ENCODE measurements at regions not wholly inside any gene's neighbourhood (a gene's known extent, or its start where the extent isn't known, plus 50 kb on each side); places are given as distances from the start of the nearest gene placed in this dataset.

GRCh38 chr5:143691287-143691944 is 120.5 kb upstream of the HMHB1 start:
- DNase-seq: no peak

GRCh38 chr5:143687604-143688003 is 124.4 kb upstream of the HMHB1 start:
- no peak for DNase-seq

GRCh38 chr5:143685246-143685815 is 126.6 kb upstream of the HMHB1 start:
- no peak for DNase-seq

- DNase-seq: peak; percentile 12
Observed at GRCh38 chr5:143683459-143683858, 128.5 kb upstream of the HMHB1 start.

DNA sequence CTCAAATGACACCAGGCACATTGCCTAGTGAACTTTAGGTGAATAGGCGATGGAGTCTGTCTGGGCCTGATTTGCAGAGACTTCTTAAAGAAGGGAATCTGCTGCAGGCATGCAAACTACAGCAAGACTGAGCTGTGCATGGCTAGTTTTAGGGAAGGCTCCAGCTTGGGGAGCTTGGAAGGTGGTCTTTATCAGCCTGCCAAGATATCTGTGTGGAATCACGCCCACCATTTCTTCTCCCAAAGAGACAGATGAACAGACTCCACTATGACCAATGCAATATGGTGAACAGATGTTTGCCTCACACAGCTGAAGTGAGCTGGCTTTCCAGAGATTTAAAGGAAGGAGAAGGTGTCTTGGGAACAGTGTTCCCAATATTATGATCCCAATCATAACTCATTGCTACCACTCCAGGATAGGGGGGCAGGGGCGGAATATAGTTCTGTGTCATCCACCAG is 129.0 kb upstream of the HMHB1 start:
- DNase-seq: no peak

GRCh38 chr5:143682246-143682905 is 129.6 kb upstream of the HMHB1 start:
- peak; percentile 44 for DNase-seq

DNA sequence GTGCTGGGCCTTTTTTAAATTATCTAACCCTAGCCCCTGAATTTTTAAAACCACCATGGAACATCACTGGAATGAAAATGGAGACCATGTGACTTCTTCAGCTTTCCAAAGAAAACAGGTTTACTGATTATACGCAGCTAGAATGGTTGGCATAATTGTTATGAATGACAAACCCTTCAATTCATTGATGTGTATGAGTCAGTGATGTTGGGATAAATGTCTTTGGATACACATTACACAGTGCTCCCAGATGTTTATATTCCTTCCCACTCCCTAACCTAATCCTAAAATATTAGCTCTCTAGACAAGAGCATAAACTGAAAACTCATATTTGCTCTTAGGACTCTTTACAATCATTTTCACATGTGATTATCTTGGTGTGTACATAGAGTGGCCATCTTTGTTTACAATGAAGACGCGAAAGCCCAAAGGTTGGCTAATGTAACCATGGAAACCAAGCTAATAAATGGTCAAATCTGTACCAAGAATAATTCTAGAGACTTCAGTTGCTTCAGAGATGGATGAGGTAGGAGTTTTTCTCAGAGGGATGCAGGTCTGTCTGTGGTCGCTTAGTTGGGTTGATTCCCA is 131.2 kb upstream of the HMHB1 start:
- no peak for DNase-seq

- DNase-seq: peak; percentile 19
Observed at GRCh38 chr5:143679777-143680176, 132.2 kb upstream of the HMHB1 start.

DNA sequence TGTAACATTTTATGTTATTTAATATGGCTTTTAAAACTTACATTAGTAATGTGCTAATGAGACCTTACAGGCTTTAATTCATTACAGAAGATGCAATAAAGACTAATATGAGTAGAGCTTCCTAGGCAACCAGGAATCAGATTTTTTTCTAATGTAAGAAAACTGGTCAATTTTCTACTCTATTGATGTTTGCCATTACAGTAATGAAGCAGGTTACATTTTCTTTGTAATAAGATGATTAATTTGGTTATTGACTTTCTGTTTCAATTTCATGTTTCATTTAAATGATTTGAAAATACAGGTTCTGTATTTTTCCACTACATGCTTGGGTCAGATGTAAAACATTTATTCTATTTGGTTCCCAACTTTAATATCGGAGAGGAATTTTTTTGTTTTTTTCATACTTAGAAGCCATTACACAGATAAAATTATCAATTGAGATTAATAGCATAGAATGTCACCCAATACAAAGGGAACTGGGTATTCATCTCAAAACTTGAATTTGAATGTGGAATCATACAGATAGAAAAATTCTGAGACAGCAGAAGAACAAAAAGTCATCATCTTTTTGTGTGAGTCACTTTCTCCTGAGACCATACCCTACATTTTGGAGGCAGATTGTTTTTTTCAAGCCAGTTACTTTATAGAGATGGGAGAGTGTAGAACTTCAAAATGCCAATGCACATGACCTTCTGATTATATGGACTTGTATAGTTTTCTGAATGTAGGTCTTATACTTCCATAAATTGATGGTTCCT is 133.6 kb upstream of the HMHB1 start:
- no peak for DNase-seq

- DNase-seq: no peak
Observed at GRCh38 chr5:143677403-143677802, 134.6 kb upstream of the HMHB1 start.

DNA sequence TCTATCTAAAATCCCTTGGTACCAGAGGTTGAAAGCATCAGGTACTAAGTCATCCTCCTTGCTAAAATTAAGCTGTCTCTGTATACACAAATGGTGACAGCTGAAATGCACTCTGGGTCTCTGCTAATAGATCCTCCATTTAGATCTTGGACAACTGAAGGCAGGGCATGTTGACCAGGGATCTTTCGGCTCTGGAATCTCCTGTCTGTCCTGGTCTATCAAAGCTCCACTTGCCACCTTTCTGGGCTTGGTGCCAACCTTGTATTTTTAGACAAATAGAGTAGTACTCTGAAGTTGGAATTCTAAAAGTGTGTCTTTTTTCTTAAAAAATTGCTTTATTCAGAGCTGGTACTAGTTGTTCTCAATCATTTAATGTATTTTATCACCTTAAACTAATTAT is 135.2 kb upstream of the HMHB1 start:
- DNase-seq: peak; percentile 28

DNA sequence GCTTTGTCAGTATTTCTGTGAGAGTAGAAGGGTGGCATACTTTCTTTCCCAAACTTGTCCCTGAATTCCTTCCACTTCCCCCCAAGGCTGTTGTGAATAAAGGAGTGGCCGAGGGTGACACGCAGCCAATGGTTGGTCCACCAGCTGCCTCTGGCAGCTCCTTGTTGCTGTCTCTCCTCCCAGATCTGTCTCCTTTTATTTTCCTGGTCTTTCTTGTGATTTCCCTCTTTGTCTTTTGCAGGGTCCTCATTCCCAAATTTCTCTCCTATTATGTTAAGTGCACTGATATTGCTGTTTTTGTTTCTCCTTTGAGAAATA is 137.5 kb upstream of the HMHB1 start:
- no peak for DNase-seq

GRCh38 chr5:143673676-143674468 is 138.1 kb upstream of the HMHB1 start:
- DNase-seq: peak; percentile 61

- DNase-seq: no peak
Observed at GRCh38 chr5:143672806-143673205, 139.2 kb upstream of the HMHB1 start.

GRCh38 chr5:143671674-143672569 is 140.0 kb upstream of the HMHB1 start:
- no peak for DNase-seq

GRCh38 chr5:143671021-143671420 is 140.9 kb upstream of the HMHB1 start:
- no peak for DNase-seq

DNA sequence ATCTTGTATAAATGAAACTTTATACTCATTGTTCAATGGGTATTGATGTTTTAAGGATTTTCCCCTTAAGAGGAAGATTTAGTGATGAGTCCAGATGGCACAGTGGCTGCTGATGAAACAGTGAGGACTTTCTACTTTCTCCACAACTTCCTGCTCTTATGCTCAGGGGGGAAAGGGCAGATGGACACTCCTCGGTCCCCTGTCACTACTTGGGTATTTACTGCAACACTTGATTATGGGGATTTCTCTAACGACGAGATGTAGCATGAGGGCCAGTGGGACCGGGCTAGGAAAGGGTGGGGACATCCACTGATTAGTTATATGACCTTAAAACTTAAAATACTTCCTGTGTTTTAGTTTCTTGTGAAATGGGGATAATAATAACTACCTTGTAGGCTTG is 146.1 kb upstream of the HMHB1 start:
- DNase-seq: no peak

DNA sequence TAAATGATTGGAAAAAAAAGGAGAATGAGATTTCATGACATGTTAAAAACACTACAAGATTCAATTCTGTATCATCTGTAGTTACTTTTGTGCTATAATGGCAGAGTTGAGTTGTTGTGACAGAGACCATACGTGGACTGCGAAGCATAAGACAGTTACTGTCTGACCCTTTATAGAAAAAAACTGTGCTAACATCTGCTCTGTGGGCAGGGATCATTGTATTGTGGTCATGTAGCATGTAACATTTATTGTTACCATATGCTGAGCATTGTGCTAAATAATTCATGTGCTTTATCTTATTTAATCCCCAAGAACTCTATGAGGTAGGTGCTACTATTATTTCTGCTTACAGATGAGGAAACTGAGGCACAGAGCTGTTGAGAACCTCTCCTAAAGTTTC is 147.3 kb upstream of the HMHB1 start:
- peak; percentile 7 for DNase-seq

DNA sequence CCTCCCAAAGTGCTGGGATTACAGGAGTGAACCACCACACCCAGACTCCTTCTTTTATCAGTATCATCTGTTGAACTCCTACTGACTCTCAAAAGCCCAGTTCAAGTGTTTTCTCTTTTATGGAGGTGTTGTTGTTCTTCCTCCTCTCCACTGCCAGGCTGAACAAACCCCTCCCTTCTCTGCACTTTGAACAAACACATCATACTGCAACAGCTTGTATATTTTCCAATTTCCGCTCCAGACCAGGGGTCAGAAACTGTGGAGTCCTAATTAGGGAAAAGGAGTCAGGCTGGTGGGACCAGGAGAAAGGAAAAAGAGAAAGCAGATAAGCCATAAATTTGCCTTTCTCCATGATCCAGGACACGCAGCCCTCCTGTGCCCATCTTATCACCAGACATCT is 148.1 kb upstream of the HMHB1 start:
- DNase-seq: no peak

GRCh38 chr5:143662020-143662419 is 149.9 kb upstream of the HMHB1 start:
- no peak for DNase-seq

DNA sequence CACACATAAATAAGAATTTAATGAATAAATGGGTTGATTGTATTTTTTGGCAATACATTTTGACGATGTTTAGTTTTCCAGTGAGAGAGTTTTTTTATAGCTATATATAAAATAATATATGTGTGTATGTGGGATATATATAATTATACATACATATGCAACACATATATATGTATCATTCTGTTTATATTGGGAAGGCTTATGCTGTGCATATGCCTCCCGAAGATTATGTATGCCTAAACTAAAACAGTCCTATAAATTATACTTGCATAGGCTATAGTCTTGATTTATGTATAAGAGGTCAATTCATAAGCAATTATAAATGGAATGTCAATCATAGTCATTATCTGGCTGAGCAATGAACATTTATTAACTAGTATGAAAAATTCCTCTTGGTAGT is 151.3 kb upstream of the HMHB1 start:
- no peak for DNase-seq

Measured in NCI-H69 (cell line).